ENCODE measurements at regions not wholly inside any gene's neighbourhood (a gene's known extent, or its start where the extent isn't known, plus 50 kb on each side); places are given as distances from the start of the nearest gene placed in this dataset.
"Not testable (repeated sequence)": the region's sequence is repeated elsewhere in the genome, so short reads cannot be mapped to it uniquely, and the experiment has no call there.

DNA sequence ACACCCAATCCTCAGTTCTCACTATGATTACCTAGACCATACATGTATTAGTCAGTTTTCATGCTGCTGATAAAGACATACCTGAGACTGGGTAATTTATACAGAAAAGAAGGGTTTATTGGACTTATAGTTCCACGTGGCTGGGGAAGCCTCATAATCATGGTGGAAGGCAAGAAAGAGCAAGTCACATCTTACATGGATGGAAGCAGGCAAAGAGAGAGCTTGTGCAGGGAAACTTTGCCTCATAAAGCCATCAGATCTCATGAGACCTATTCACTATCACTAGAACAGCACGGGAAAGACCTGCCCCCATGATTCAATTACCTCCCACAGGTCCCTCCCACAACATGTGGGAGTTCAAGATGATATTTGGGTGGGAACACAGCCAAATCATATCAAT lies 79.5 kb upstream of the FGGY start:
- TF ChIP-seq, protein P1, sequence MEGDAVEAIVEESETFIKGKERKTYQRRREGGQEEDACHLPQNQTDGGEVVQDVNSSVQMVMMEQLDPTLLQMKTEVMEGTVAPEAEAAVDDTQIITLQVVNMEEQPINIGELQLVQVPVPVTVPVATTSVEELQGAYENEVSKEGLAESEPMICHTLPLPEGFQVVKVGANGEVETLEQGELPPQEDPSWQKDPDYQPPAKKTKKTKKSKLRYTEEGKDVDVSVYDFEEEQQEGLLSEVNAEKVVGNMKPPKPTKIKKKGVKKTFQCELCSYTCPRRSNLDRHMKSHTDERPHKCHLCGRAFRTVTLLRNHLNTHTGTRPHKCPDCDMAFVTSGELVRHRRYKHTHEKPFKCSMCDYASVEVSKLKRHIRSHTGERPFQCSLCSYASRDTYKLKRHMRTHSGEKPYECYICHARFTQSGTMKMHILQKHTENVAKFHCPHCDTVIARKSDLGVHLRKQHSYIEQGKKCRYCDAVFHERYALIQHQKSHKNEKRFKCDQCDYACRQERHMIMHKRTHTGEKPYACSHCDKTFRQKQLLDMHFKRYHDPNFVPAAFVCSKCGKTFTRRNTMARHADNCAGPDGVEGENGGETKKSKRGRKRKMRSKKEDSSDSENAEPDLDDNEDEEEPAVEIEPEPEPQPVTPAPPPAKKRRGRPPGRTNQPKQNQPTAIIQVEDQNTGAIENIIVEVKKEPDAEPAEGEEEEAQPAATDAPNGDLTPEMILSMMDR (IDR thresholded peaks at IDR 0.05; ENCODE audit: insufficient read depth, low read depth, low read length): not testable (repeated sequence)
- TF ChIP-seq EZH2 (IDR thresholded peaks at IDR 0.05; ENCODE audit: insufficient read depth, low read length): not testable (repeated sequence)

Data from astrocyte (in vitro differentiated cells and primary cell).